Type B pancreatic cell (in vitro differentiated cells): ENCODE measurements at regions not wholly inside any gene's neighbourhood (a gene's known extent, or its start where the extent isn't known, plus 50 kb on each side); places are given as distances from the start of the nearest gene placed in this dataset.

Source experiments
- DNase-seq: peaks from one replicate; pipeline ENCODE4 v3.0.0; 2021; ENCODE audit warnings: mixed read lengths; ENCODE audit not compliant: unreplicated experiment; ENCODE audit errors: extremely low spot score
- H3K27ac Mint-ChIP-seq: 2 replicates; pipeline ENCODE4 v1.8.0; 2021; ENCODE audit warnings: mild to moderate bottlenecking, mixed read lengths
- H3K27me3 Mint-ChIP-seq: 2 replicates; pipeline ENCODE4 v1.8.0; 2021; ENCODE audit warnings: mixed read lengths
- H3K36me3 Mint-ChIP-seq: 2 replicates; pipeline ENCODE4 v1.8.0; 2021; ENCODE audit warnings: mixed read lengths
- H3K4me1 Mint-ChIP-seq: one replicate; pipeline ENCODE4 v1.8.0; 2021; ENCODE audit warnings: mixed read lengths; ENCODE audit not compliant: unreplicated experiment
- H3K4me3 Mint-ChIP-seq: 2 replicates; pipeline ENCODE4 v1.8.0; 2021; ENCODE audit warnings: mild to moderate bottlenecking, mixed read lengths
- H3K9me3 Mint-ChIP-seq: 2 replicates; pipeline ENCODE4 v1.8.0; 2021; ENCODE audit warnings: mixed read lengths
- CTCF ChIP-seq: fragments of 200-600 bp; sonication (generic); conservative IDR thresholded peaks from 2 replicates; pipeline ENCODE4 v1.5.0; 2021; ENCODE audit warnings: antibody characterized with exemption, mild to moderate bottlenecking

- peak; percentile 70 for TF ChIP-seq CTCF
- Mint-ChIP-seq H3K4me1 (no peaks in the 10 kb centered on the region), H3K9me3 (peaks cover 8% of the 10 kb centered on the region), H3K4me3 (no peak overlapping the region), H3K27ac (no peak overlapping the region), H3K27me3 (no peaks in the 10 kb centered on the region), H3K36me3 (no peaks in the 10 kb centered on the region)
- DNase-seq: no peak
These were observed 184.7 kb upstream of the PCDH15 start for GRCh38 chr10:54985732-54986131.

- no peak for TF ChIP-seq CTCF
- H3K9me3 Mint-ChIP-seq: no peaks in the 10 kb centered on the region
- no peaks in the 10 kb centered on the region for H3K27me3 Mint-ChIP-seq
- H3K4me1 Mint-ChIP-seq: no peaks in the 10 kb centered on the region
- H3K36me3 Mint-ChIP-seq: no peaks in the 10 kb centered on the region
- H3K27ac Mint-ChIP-seq: no peak overlapping the region
- no peak for DNase-seq
- no peak overlapping the region for H3K4me3 Mint-ChIP-seq
These were observed 182.2 kb upstream of the PCDH15 start for GRCh38 chr10:54983255-54983654.

- H3K27me3 Mint-ChIP-seq: no peaks in the 10 kb centered on the region
- TF ChIP-seq CTCF: no peak
- H3K27ac Mint-ChIP-seq: no peak overlapping the region
- H3K4me1 Mint-ChIP-seq: no peaks in the 10 kb centered on the region
- no peaks in the 10 kb centered on the region for H3K36me3 Mint-ChIP-seq
- no peaks in the 10 kb centered on the region for H3K9me3 Mint-ChIP-seq
- no peak overlapping the region for H3K4me3 Mint-ChIP-seq
- no peak for DNase-seq
These were observed 161.3 kb upstream of the PCDH15 start for GRCh38 chr10:54962134-54962900.

- Mint-ChIP-seq H3K4me1 (no peaks in the 10 kb centered on the region), H3K9me3 (no peaks in the 10 kb centered on the region), H3K36me3 (no peaks in the 10 kb centered on the region), H3K27me3 (no peaks in the 10 kb centered on the region), H3K4me3 (no peak overlapping the region), H3K27ac (no peak overlapping the region)
- TF ChIP-seq CTCF: no peak
- DNase-seq: no peak
These were observed 160.0 kb upstream of the PCDH15 start for GRCh38 chr10:54961040-54961439.

GRCh38 chr10:54958844-54959243, 157.8 kb upstream of the PCDH15 start:
- no peaks in the 10 kb centered on the region for H3K9me3 Mint-ChIP-seq
- no peak for DNase-seq
- no peak for TF ChIP-seq CTCF
- no peaks in the 10 kb centered on the region for H3K4me1 Mint-ChIP-seq
- no peaks in the 10 kb centered on the region for H3K27me3 Mint-ChIP-seq
- no peak overlapping the region for H3K4me3 Mint-ChIP-seq
- no peaks in the 10 kb centered on the region for H3K36me3 Mint-ChIP-seq
- no peak overlapping the region for H3K27ac Mint-ChIP-seq
